ENCODE measurements at regions not wholly inside any gene's neighbourhood (a gene's known extent, or its start where the extent isn't known, plus 50 kb on each side); places are given as distances from the start of the nearest gene placed in this dataset.

DNA sequence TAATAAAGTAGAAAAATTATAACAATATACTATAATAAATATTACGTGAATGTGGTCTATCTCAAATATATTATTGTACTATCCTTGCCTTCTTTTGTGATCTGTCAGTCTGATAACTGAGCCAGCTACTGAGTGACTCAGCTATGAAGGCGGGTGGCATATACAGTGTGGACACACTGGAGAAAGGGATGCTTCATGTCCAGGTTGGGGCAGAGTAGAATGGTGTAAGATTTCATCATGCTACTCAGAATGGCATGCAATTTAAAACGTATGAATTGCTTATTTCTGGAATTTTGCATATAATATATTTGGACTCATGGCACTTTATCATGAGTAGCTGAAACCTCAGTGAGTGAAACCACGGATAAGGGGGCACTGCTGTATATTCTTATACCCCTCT lies 172.9 kb upstream of the TBC1D5 start (continued):
- TF ChIP-seq, protein P1, sequence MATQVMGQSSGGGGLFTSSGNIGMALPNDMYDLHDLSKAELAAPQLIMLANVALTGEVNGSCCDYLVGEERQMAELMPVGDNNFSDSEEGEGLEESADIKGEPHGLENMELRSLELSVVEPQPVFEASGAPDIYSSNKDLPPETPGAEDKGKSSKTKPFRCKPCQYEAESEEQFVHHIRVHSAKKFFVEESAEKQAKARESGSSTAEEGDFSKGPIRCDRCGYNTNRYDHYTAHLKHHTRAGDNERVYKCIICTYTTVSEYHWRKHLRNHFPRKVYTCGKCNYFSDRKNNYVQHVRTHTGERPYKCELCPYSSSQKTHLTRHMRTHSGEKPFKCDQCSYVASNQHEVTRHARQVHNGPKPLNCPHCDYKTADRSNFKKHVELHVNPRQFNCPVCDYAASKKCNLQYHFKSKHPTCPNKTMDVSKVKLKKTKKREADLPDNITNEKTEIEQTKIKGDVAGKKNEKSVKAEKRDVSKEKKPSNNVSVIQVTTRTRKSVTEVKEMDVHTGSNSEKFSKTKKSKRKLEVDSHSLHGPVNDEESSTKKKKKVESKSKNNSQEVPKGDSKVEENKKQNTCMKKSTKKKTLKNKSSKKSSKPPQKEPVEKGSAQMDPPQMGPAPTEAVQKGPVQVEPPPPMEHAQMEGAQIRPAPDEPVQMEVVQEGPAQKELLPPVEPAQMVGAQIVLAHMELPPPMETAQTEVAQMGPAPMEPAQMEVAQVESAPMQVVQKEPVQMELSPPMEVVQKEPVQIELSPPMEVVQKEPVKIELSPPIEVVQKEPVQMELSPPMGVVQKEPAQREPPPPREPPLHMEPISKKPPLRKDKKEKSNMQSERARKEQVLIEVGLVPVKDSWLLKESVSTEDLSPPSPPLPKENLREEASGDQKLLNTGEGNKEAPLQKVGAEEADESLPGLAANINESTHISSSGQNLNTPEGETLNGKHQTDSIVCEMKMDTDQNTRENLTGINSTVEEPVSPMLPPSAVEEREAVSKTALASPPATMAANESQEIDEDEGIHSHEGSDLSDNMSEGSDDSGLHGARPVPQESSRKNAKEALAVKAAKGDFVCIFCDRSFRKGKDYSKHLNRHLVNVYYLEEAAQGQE (IDR thresholded peaks at IDR 0.05; ENCODE audit: unreplicated experiment): no peak
- TF ChIP-seq, protein P2, sequence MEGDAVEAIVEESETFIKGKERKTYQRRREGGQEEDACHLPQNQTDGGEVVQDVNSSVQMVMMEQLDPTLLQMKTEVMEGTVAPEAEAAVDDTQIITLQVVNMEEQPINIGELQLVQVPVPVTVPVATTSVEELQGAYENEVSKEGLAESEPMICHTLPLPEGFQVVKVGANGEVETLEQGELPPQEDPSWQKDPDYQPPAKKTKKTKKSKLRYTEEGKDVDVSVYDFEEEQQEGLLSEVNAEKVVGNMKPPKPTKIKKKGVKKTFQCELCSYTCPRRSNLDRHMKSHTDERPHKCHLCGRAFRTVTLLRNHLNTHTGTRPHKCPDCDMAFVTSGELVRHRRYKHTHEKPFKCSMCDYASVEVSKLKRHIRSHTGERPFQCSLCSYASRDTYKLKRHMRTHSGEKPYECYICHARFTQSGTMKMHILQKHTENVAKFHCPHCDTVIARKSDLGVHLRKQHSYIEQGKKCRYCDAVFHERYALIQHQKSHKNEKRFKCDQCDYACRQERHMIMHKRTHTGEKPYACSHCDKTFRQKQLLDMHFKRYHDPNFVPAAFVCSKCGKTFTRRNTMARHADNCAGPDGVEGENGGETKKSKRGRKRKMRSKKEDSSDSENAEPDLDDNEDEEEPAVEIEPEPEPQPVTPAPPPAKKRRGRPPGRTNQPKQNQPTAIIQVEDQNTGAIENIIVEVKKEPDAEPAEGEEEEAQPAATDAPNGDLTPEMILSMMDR (conservative IDR thresholded peaks at IDR 0.05; ENCODE audit: low read depth in 2 of 2): no peak
- TF ChIP-seq POLR2AphosphoS5 (IDR thresholded peaks at IDR 0.05; ENCODE audit: low read depth): no peak

DNA sequence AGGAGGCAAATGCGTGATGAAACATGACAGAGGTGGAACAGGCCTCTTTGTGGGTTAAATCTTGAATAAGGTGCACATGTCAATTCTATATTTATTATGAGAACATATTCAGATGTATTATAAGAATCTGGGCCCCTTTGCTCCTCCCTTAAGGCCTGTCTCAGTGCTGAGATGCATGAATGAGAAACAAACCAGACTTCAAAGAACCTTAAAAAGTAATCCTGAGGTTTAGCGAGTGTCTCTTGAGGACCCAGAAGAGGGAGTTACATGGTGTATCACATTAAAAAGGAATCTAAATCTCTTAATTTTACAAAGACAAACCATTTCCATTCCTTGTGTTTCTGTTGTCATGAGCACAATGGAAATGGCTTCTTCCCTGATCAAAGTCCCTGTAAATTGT lies 170.9 kb upstream of the TBC1D5 start:
- H3K9me2 ChIP-seq (ENCODE audit: insufficient read depth): no peaks in the 10 kb centered on the region
- no peaks in the 10 kb centered on the region for H3K27me3 ChIP-seq (ENCODE audit: insufficient read depth)
- Mint-ChIP-seq H3K4me3 (no peak overlapping the region), H3K4me1 (peaks cover 28% of the 10 kb centered on the region), H3K36me3 (ENCODE audit: low read depth) (no peaks in the 10 kb centered on the region), H3K9me3 (no peaks in the 10 kb centered on the region), H3K27me3 (ENCODE audit: insufficient read depth, low read depth, poor library complexity) (no peaks in the 10 kb centered on the region), H3K27ac (no peak overlapping the region)
- TF ChIP-seq JUNB (IDR thresholded peaks at IDR 0.05; ENCODE audit: unreplicated experiment) (no peak), NANOG (IDR thresholded peaks at IDR 0.05; ENCODE audit: borderline replicate concordance) (no peak), CREB1 (CRISPR knock-in tag; IDR thresholded peaks at IDR 0.05; ENCODE audit: low read depth) (no peak), POLR2AphosphoS5 (IDR thresholded peaks at IDR 0.05; ENCODE audit: low read depth) (no peak), ZNF331 (CRISPR knock-in tag; IDR thresholded peaks at IDR 0.05; ENCODE audit: low read depth) (no peak)
- TF ChIP-seq, protein P3, sequence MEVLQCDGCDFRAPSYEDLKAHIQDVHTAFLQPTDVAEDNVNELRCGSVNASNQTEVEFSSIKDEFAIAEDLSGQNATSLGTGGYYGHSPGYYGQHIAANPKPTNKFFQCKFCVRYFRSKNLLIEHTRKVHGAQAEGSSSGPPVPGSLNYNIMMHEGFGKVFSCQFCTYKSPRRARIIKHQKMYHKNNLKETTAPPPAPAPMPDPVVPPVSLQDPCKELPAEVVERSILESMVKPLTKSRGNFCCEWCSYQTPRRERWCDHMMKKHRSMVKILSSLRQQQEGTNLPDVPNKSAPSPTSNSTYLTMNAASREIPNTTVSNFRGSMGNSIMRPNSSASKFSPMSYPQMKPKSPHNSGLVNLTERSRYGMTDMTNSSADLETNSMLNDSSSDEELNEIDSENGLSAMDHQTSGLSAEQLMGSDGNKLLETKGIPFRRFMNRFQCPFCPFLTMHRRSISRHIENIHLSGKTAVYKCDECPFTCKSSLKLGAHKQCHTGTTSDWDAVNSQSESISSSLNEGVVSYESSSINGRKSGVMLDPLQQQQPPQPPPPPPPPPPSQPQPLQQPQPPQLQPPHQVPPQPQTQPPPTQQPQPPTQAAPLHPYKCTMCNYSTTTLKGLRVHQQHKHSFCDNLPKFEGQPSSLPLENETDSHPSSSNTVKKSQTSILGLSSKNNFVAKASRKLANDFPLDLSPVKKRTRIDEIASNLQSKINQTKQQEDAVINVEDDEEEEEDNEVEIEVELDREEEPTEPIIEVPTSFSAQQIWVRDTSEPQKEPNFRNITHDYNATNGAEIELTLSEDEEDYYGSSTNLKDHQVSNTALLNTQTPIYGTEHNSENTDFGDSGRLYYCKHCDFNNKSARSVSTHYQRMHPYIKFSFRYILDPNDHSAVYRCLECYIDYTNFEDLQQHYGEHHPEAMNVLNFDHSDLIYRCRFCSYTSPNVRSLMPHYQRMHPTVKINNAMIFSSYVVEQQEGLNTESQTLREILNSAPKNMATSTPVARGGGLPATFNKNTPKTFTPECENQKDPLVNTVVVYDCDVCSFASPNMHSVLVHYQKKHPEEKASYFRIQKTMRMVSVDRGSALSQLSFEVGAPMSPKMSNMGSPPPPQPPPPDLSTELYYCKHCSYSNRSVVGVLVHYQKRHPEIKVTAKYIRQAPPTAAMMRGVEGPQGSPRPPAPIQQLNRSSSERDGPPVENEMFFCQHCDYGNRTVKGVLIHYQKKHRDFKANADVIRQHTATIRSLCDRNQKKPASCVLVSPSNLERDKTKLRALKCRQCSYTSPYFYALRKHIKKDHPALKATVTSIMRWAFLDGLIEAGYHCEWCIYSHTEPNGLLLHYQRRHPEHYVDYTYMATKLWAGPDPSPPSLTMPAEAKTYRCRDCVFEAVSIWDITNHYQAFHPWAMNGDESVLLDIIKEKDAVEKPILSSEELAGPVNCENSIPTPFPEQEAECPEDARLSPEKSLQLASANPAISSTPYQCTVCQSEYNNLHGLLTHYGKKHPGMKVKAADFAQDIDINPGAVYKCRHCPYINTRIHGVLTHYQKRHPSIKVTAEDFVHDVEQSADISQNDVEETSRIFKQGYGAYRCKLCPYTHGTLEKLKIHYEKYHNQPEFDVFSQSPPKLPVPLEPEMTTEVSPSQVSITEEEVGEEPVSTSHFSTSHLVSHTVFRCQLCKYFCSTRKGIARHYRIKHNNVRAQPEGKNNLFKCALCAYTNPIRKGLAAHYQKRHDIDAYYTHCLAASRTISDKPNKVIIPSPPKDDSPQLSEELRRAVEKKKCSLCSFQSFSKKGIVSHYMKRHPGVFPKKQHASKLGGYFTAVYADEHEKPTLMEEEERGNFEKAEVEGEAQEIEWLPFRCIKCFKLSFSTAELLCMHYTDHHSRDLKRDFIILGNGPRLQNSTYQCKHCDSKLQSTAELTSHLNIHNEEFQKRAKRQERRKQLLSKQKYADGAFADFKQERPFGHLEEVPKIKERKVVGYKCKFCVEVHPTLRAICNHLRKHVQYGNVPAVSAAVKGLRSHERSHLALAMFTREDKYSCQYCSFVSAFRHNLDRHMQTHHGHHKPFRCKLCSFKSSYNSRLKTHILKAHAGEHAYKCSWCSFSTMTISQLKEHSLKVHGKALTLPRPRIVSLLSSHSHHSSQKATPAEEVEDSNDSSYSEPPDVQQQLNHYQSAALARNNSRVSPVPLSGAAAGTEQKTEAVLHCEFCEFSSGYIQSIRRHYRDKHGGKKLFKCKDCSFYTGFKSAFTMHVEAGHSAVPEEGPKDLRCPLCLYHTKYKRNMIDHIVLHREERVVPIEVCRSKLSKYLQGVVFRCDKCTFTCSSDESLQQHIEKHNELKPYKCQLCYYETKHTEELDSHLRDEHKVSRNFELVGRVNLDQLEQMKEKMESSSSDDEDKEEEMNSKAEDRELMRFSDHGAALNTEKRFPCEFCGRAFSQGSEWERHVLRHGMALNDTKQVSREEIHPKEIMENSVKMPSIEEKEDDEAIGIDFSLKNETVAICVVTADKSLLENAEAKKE (CRISPR knock-in tag; IDR thresholded peaks at IDR 0.05): no peak
- H3K27ac ChIP-seq (ENCODE audit: low read depth): no peak overlapping the region
- no peaks in the 10 kb centered on the region for H3F3A ChIP-seq (replicated peaks; ENCODE audit: low read depth)
- 0 out of 2 replicates have a peak, but pooled peaks cover 4% of the 10 kb centered on the region for H3K79me2 ChIP-seq (replicated peaks; ENCODE audit: insufficient read depth)
- DNase-seq (ENCODE audit: low spot score) (no peak), ATAC-seq (no peak)
- no peak overlapping the region for H3K4me2 ChIP-seq
- peaks cover 16% of the 10 kb centered on the region for H3K4me1 ChIP-seq (ENCODE audit: insufficient read depth)
- no peaks in the 10 kb centered on the region for H3K36me3 ChIP-seq (ENCODE audit: insufficient read depth)
- H3K4me3 ChIP-seq: no peak overlapping the region
- H4K20me1 ChIP-seq (replicated peaks; ENCODE audit: insufficient read depth): no peaks in the 10 kb centered on the region
- H2AFZ ChIP-seq: no peak overlapping the region
